NOMO-1 treated with DMSO at 0.1 percent for 48 hours (cell line): ENCODE measurements at regions not wholly inside any gene's neighbourhood (a gene's known extent, or its start where the extent isn't known, plus 50 kb on each side); places are given as distances from the start of the nearest gene placed in this dataset.
"Not testable (repeated sequence)": the region's sequence is repeated elsewhere in the genome, so short reads cannot be mapped to it uniquely, and the experiment has no call there.

ENCODE experiments used
- DNase-seq: peaks from one replicate; lab custom pipeline; 2025; ENCODE audit not compliant: unreplicated experiment; lab: John Stamatoyannopoulos, UW

- DNase-seq = no peak
These were observed 70.9 kb upstream of the SAMSN1 start for GRCh38 chr21:14617040-14617393.

DNA sequence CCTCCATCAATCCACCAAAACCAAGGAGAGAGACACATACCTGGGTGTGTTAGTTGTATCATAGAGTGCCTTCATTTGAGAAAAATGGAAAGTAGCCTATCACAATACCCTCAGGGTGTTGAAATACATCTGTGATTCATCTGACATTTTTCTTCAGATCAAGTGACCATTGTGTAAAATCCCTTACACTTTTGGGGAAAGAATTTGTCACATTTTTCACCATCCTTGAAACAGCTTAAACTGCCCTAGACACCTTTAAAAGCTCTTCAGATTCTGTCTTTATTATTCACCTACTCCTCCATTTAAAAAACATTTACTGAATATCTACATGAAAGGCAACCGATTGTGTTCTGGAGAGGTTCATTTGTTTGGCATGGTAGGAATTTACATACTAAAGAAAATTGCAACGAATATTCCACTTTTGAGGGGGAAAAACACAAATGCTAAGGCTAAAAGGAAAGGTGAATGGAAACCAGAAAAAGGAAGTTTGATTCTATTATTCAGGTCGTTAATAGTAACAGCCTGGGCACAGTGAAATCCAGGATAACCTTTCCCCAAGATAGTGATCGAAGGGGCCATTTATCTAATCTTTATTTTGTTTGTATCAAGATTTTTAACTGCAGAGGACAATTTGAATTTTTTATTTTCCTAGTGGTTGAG is 70.4 kb upstream of the SAMSN1 start:
- DNase-seq = no peak

GRCh38 chr21:14615359-14615974 is 69.4 kb upstream of the SAMSN1 start:
- DNase-seq = no peak

DNA sequence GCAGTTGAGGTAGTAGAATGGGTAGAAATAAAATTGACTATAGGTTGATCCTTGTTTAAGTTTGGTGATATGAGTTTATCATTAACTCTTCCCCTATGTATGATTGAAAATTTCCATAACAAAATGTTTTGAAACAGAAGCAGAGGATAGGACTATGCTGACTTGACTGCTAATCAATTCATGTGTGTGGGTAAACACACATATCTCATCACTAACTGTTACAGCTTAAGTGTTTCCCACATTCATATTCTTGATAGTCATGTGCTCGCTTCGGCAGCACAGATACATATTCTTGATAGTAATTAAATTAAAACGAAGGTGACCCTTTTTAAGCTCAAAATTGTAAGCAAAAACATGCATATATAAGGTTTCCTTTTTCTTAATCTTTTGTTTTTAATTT is 68.2 kb upstream of the SAMSN1 start:
- no peak for DNase-seq

DNA sequence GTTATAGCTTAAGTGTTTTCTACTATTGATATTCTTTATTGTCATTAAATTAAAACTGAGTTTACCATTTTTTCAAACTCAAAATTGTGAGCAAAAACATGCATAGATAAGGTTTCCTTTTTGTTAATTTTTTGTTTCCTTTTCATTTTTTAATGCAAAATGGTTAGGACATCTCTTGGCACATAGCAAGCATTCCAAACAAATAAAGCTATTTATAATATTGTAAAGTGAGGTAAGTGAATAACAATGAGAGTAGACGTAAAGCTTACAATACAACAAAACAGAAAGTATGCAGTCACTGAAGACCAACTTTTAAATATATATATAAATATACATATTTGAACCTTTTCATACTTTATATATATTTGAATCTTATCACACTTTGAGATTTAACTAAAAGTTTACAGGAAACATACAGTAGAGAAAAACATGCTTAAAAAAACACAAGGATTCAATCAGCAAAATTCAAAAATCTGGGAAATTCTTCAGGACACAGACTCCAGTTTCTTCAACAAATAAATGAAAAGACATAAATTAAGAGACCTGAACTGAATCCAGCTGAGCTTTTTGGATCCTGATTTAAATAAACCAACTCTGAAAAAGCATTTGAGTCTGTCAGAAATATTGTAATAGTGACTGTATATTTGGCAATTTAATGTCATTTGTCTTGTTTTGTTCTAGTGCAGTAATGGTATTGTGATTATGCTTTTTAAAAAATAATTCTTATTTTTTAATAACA is 67.5 kb upstream of the SAMSN1 start:
- DNase-seq = no peak

DNA sequence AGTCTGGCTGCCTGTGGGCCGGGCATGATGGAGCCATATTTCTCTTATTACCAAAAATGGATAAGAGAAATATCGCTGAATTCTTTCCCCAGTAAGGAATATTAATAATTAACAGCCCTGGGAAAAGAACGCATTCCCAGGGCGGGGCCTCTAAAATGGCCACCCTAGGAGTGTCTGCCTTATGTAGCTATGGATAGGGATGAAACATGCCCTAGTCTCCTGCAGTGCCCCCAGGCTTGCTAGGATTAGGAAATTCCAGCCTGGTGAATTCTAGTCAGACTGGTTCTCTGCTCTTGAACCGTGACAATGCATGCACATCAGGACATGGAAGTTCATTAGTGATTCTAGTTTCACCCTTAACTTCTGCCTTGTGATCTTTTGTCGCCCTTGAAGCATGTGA is 64.0 kb upstream of the SAMSN1 start:
- not testable (repeated sequence) for DNase-seq

GRCh38 chr21:14609274-14609673 is 63.2 kb upstream of the SAMSN1 start:
- DNase-seq = no peak

- no peak for DNase-seq
These were observed 61.1 kb upstream of the SAMSN1 start for GRCh38 chr21:14607262-14607661.

DNA sequence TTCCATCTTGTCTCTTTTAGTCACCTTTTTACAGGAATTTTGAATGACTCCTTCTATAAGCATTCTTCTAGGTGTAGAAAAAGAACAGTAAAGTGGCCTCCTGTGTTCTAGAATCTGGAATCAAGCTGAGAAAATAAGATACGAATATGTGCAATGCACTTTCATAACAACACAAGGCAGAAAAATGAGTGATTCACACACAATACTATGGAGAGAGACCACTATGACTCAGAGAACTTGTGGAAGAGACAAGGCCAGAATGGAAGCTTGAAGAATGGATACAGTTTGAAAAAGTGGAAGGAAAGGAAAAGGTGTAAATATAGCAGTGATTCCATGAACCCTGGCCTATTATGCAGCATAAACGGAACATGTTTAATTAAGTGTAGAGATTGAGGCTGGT is 57.1 kb upstream of the SAMSN1 start:
- no peak for DNase-seq

- DNase-seq = peak; percentile 60
These were observed 56.4 kb upstream of the SAMSN1 start for GRCh38 chr21:14602382-14602958.

DNA sequence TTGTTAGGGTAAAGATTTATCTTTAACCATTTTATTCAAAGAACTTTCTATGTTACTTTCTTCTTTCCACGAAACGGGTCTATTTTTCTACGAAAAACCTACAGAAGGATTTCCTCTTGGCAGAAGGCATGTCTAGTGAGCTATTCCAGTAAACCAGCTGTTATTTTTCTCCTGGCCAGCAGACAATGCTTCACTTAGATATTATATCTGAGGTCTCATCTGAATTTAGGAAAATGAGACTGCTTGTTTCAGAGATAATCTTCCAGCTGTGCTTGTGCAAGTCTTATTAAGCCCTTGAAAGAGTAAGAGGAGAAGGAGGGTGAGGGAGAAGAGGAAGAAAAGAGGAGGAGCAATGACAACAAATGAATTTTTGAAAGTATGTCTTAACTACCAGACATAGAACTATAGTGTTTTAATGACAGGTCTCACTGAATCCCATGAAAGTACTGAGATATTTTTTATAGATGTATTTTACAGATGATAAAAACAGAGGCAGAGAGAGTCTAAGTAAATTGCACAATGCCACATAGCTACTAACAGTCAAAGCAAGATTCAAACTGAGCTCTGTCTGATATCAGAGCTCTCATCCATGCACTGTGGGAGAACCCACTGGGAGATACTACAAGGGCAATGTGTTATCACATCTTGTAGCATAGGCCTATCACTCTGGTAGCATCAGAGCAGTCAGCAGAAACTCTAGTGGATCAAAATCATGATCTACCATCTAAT is 54.6 kb upstream of the SAMSN1 start:
- no peak for DNase-seq

- no peak for DNase-seq
These were observed 52.0 kb upstream of the SAMSN1 start for GRCh38 chr21:14598065-14598464.
